ENCODE measurements at regions not wholly inside any gene's neighbourhood (a gene's known extent, or its start where the extent isn't known, plus 50 kb on each side); places are given as distances from the start of the nearest gene placed in this dataset.

GRCh38 chr14:97948841-97949240, 1151.7 kb downstream of the VRK1 start:
- TF ChIP-seq, protein P1, sequence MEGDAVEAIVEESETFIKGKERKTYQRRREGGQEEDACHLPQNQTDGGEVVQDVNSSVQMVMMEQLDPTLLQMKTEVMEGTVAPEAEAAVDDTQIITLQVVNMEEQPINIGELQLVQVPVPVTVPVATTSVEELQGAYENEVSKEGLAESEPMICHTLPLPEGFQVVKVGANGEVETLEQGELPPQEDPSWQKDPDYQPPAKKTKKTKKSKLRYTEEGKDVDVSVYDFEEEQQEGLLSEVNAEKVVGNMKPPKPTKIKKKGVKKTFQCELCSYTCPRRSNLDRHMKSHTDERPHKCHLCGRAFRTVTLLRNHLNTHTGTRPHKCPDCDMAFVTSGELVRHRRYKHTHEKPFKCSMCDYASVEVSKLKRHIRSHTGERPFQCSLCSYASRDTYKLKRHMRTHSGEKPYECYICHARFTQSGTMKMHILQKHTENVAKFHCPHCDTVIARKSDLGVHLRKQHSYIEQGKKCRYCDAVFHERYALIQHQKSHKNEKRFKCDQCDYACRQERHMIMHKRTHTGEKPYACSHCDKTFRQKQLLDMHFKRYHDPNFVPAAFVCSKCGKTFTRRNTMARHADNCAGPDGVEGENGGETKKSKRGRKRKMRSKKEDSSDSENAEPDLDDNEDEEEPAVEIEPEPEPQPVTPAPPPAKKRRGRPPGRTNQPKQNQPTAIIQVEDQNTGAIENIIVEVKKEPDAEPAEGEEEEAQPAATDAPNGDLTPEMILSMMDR (IDR thresholded peaks at IDR 0.05), result no peak
- no peak for TF ChIP-seq POLR2A (IDR thresholded peaks at IDR 0.05)
- no peak for TF ChIP-seq EP300 (IDR thresholded peaks at IDR 0.05)
- TF ChIP-seq POLR2AphosphoS5 (IDR thresholded peaks at IDR 0.05), result no peak
- Histone ChIP-seq H3K4me3 (no peak overlapping the region), H3K27ac (no peak overlapping the region), H3K36me3 (peaks cover 0 to 3% of the 10 kb centered on the region in 2 donors), H3K4me1 (no peaks in the 10 kb centered on the region), H3K27me3 (no peaks in the 10 kb centered on the region), H3K9me3 (no peaks in the 10 kb centered on the region)
- ATAC-seq, result no peak
- 87% methylated on average over 3 of the region's 13 CpGs; no CpG with 5 or more reads in 1 of the 2 donors for WGBS, 2 donors (ENCODE audit: low coverage in 1 of 2)

GRCh38 chr14:97956581-97957340, 1159.6 kb downstream of the VRK1 start:
- peaks cover 0 to 26% of the 10 kb centered on the region in 2 donors for H3K36me3 ChIP-seq
- H3K4me3 ChIP-seq, result no peak overlapping the region
- no peak overlapping the region for H3K27ac ChIP-seq
- 59 to 68% methylated on average over 11 to 13 of the region's 13 CpGs for whole genome bisulfite sequencing, 2 donors (ENCODE audit: low coverage in 1 of 2)
- TF ChIP-seq EP300 (IDR thresholded peaks at IDR 0.05), result no peak
- TF ChIP-seq POLR2AphosphoS5 (IDR thresholded peaks at IDR 0.05), result no peak
- TF ChIP-seq, protein P1 (IDR thresholded peaks at IDR 0.05), result no peak
- TF ChIP-seq POLR2A (IDR thresholded peaks at IDR 0.05), result no peak
- H3K4me1 ChIP-seq, result no peaks in the 10 kb centered on the region
- ATAC-seq, result no peak
- peaks cover 0 to 6% (median 0%) of the 10 kb centered on the region in 3 donors for H3K9me3 ChIP-seq
- no peaks in the 10 kb centered on the region for H3K27me3 ChIP-seq

DNA sequence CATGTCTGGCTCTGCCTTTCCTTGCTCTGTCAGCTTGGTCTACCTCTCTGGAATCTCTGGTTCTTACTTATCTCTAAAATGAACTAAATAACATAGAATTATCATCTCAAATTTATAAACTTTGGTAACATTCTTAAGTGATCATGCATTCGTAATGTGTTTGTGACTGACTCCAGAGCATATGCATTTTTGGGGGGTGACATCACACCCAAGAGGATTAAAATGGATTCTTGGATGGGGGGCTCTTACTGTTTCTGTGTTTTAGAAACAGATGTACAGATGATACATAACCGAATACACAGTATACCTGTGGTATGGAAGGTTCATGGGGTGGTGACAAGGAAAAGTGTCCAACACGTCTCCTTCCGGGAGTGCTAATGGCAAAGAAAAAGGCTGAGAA, 1162.1 kb downstream of the VRK1 start:
- H3K27ac ChIP-seq, result no peak overlapping the region
- H3K36me3 ChIP-seq, result peaks cover 0 to 40% of the 10 kb centered on the region in 2 donors
- no peak overlapping the region for H3K4me3 ChIP-seq
- no peak for ATAC-seq
- no peaks in the 10 kb centered on the region for H3K4me1 ChIP-seq
- TF ChIP-seq POLR2AphosphoS5 (IDR thresholded peaks at IDR 0.05), result no peak
- TF ChIP-seq POLR2A (IDR thresholded peaks at IDR 0.05), result no peak
- TF ChIP-seq, protein P1 (IDR thresholded peaks at IDR 0.05), result no peak
- no peak for TF ChIP-seq EP300 (IDR thresholded peaks at IDR 0.05)
- H3K9me3 ChIP-seq, result peaks cover 0 to 6% (median 0%) of the 10 kb centered on the region in 3 donors
- 75 to 78% methylated on average over 4 of the region's 4 CpGs for WGBS, 2 donors (ENCODE audit: low coverage in 1 of 2)
- no peaks in the 10 kb centered on the region for H3K27me3 ChIP-seq

- Histone ChIP-seq H3K9me3 (peaks cover 0 to 6% (median 0%) of the 10 kb centered on the region in 3 donors), H3K4me1 (no peaks in the 10 kb centered on the region), H3K36me3 (peaks cover 0 to 40% of the 10 kb centered on the region in 2 donors), H3K27me3 (no peaks in the 10 kb centered on the region), H3K27ac (no peak overlapping the region), H3K4me3 (no peak overlapping the region)
- no peak for ATAC-seq
- TF ChIP-seq EP300 (IDR thresholded peaks at IDR 0.05) (no peak), POLR2A (IDR thresholded peaks at IDR 0.05) (no peak), POLR2AphosphoS5 (IDR thresholded peaks at IDR 0.05) (no peak)
- TF ChIP-seq, protein P1 (IDR thresholded peaks at IDR 0.05), result no peak
- 78 to 84% methylated on average over 4 of the region's 4 CpGs for WGBS, 2 donors (ENCODE audit: low coverage in 1 of 2)
Observed at GRCh38 chr14:97960436-97960835, 1163.3 kb downstream of the VRK1 start.

DNA sequence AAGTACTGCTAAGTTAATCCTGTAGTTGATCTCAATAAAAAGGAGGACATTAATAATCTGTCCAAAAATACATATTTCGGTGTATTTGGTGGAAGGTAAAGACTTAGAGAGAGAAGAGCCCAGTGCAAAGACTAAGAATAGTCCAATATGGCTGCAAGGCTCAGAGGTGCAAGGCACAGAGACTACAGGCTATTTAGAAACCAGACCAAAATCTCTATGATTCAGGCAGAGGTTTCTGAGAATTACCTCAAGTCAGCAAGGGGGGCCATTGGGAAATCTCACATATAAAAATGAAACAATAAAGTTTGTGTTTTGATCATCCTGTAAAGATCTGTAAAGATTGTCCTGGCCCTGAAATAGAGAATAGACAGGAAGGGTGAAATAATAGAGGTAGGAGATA, 1173.0 kb downstream of the VRK1 start:
- Histone ChIP-seq H3K36me3 (peaks cover 0 to 10% of the 10 kb centered on the region in 2 donors), H3K4me1 (peaks cover 0 to 6% (median 1%) of the 10 kb centered on the region in 3 donors), H3K4me3 (no peak overlapping the region), H3K27ac (no peak overlapping the region), H3K9me3 (no peaks in the 10 kb centered on the region), H3K27me3 (no peaks in the 10 kb centered on the region)
- 0 to 80% methylated on average over 1 of the region's 1 CpG for WGBS, 2 donors (ENCODE audit: low coverage in 1 of 2)
- TF ChIP-seq POLR2A (IDR thresholded peaks at IDR 0.05) (no peak), EP300 (IDR thresholded peaks at IDR 0.05) (no peak), POLR2AphosphoS5 (IDR thresholded peaks at IDR 0.05) (no peak)
- TF ChIP-seq, protein P1 (IDR thresholded peaks at IDR 0.05), result no peak
- no peak for ATAC-seq
